H1 (cell line): ENCODE measurements at regions not wholly inside any gene's neighbourhood (a gene's known extent, or its start where the extent isn't known, plus 50 kb on each side); places are given as distances from the start of the nearest gene placed in this dataset.

ENCODE experiments used
- CTCF ChIA-PET: fragments of 300-600 bp; sonication (Branson Sonifier 250); formaldehyde crosslinking; loops from one replicate; lab custom pipeline; 2021; ENCODE audit not compliant: partially characterized antibody; lab: Charles Lee
- POLR2A ChIA-PET: fragments of 300-600 bp; sonication (Branson Sonifier 250); formaldehyde crosslinking; loops from one replicate; lab custom pipeline; 2021; ENCODE audit warnings: inconsistent platforms; ENCODE audit not compliant: partially characterized antibody; lab: Charles Lee
- DNase-seq, 2 experiments: peaks; one replicate each; pipeline versions ENCODE4 v3.0.0 to v3.0.0-alpha.2; 2010 to 2022; ENCODE audit warnings: low spot score in 2 of 2, low read depth in 1 of 2, mixed read lengths in 1 of 2
- FAIRE-seq: peaks from 2 replicates; lab custom pipeline; 2011; peaks lifted over from hg19 to GRCh38; lab: Jason Lieb, UNC
- H2AFZ ChIP-seq: 2 replicates; pipeline ENCODE4 v1.8.1; 2012; ENCODE audit warnings: low read length, inconsistent platforms
- H2AK5ac ChIP-seq: 2 replicates; pipeline ENCODE4 v1.6.1; 2013; ENCODE audit warnings: low read depth, low read length
- H2BK120ac ChIP-seq: replicated peaks from 2 replicates; pipeline ENCODE3; 2013; ENCODE audit warnings: low read depth, low read length, inconsistent platforms
- H2BK12ac ChIP-seq: 2 replicates; pipeline ENCODE4 v1.6.1; 2013; ENCODE audit warnings: low read depth, low read length
- H2BK15ac ChIP-seq: 2 replicates; pipeline ENCODE4 v1.6.1; 2013; ENCODE audit warnings: low read length
- H2BK20ac ChIP-seq: 2 replicates; pipeline ENCODE4 v1.6.1; 2013; ENCODE audit warnings: low read length
- H2BK5ac ChIP-seq: 2 replicates; pipeline ENCODE4 v1.6.1; 2013; ENCODE audit warnings: low read depth, low read length
- H3K14ac ChIP-seq: 2 replicates; pipeline ENCODE4 v1.6.1; 2013; ENCODE audit warnings: inconsistent platforms; ENCODE audit not compliant: insufficient read length
- H3K18ac ChIP-seq: 2 replicates; pipeline ENCODE4 v1.6.1; 2013; ENCODE audit warnings: low read length; ENCODE audit errors: extremely low read depth
- H3K23ac ChIP-seq: 2 replicates; pipeline ENCODE4 v1.6.1; 2013; ENCODE audit warnings: inconsistent platforms; ENCODE audit not compliant: insufficient read length
- H3K23me2 ChIP-seq: 2 replicates; pipeline ENCODE4 v1.6.1; 2013; ENCODE audit warnings: low read depth, low read length
- H3K27ac ChIP-seq: 2 replicates; pipeline ENCODE4 v1.6.1; 2011; ENCODE audit warnings: low read depth, low read length, inconsistent platforms
- H3K27me3 ChIP-seq, 4 experiments: replicated peaks in 1 of 4; 1 replicate in 1 of 4; 2 replicates in 3 of 4; pipeline versions ENCODE4 v1.6.1 to v1.8.1; 2011 to 2013; ENCODE audit warnings: low read length in 3 of 4, mild to moderate bottlenecking in 3 of 4, inconsistent platforms in 2 of 4, mixed read lengths in 2 of 4, moderate library complexity in 1 of 4; ENCODE audit not compliant: control insufficient read depth in 3 of 4, insufficient read depth in 3 of 4; ENCODE audit errors: extremely low read depth in 1 of 4
- H3K36me3 ChIP-seq, 4 experiments: 2 replicates each; pipeline versions ENCODE4 v1.6.1 to v1.8.1; 2011 to 2013; ENCODE audit warnings: mild to moderate bottlenecking in 4 of 4, low read length in 3 of 4, moderate library complexity in 2 of 4, control low read depth in 1 of 4, inconsistent platforms in 1 of 4; ENCODE audit not compliant: insufficient read depth in 4 of 4, control insufficient read depth in 2 of 4
- H3K4ac ChIP-seq: replicated peaks from 2 replicates; pipeline ENCODE3; 2013; ENCODE audit warnings: low read length, low read depth, mixed read lengths, inconsistent platforms; ENCODE audit not compliant: insufficient read length
- H3K4me1 ChIP-seq, 4 experiments: replicated peaks in 1 of 4; 1 replicate in 1 of 4; 2 replicates in 3 of 4; pipeline versions ENCODE4 v1.6.1 to v1.8.1; 2011 to 2013; ENCODE audit warnings: low read length in 3 of 4, inconsistent platforms in 2 of 4, mixed read lengths in 1 of 4; ENCODE audit not compliant: insufficient read depth in 4 of 4, control insufficient read depth in 3 of 4
- H3K4me2 ChIP-seq, 2 experiments: 2 replicates each; pipeline versions ENCODE4 v1.6.1 to v1.8.1; 2011 to 2013; ENCODE audit warnings: low read depth in 2 of 2, low read length in 2 of 2, control low read depth in 1 of 2, inconsistent platforms in 1 of 2, mild to moderate bottlenecking in 1 of 2; ENCODE audit not compliant: insufficient read depth in 1 of 2
- H3K4me3 ChIP-seq, 4 experiments: fragments of 200-600, 300-600 bp in 1 of 4; sonication (generic), shearing (Covaris generic), sonication (Bioruptor Twin) in 1 of 4; 2 replicates each; pipeline versions ENCODE4 v1.5.1 to v1.8.1; 2011 to 2016; ENCODE audit warnings: low read length in 4 of 4, low read depth in 3 of 4, control low read depth in 2 of 4, inconsistent platforms in 2 of 4, mild to moderate bottlenecking in 2 of 4, mixed read lengths in 1 of 4, moderate library complexity in 1 of 4; ENCODE audit not compliant: insufficient read depth in 2 of 4; ENCODE audit errors: extremely low read depth in 1 of 4
- H3K56ac ChIP-seq: replicated peaks from 2 replicates; pipeline ENCODE3; 2013; ENCODE audit warnings: low read depth, mild to moderate bottlenecking, mixed read lengths, low read length, inconsistent platforms; ENCODE audit not compliant: insufficient read length
- H3K79me1 ChIP-seq: 2 replicates; pipeline ENCODE4 v1.6.1; 2013; ENCODE audit warnings: low read depth, low read length, control low read depth
- H3K79me2 ChIP-seq, 2 experiments: 2 replicates each; pipeline versions ENCODE4 v1.6.1 to v1.8.1; 2012 to 2013; ENCODE audit warnings: low read length in 2 of 2, mild to moderate bottlenecking in 2 of 2, inconsistent platforms in 1 of 2; ENCODE audit not compliant: insufficient read depth in 2 of 2, control insufficient read depth in 1 of 2
- H3K9ac ChIP-seq, 4 experiments: replicated peaks in 1 of 4; 1 replicate in 1 of 4; 2 replicates in 3 of 4; pipeline versions ENCODE4 v1.6.1 to v1.8.1; 2011 to 2013; ENCODE audit warnings: low read depth in 3 of 4, low read length in 3 of 4, control low read depth in 2 of 4, mild to moderate bottlenecking in 2 of 4, moderate library complexity in 2 of 4, inconsistent platforms in 1 of 4; ENCODE audit errors: extremely low read depth in 1 of 4
- H3K9me3 ChIP-seq, 2 experiments: 2 replicates each; pipeline versions ENCODE4 v1.6.1 to v1.8.1; 2012 to 2013; ENCODE audit warnings: mild to moderate bottlenecking in 2 of 2, moderate library complexity in 2 of 2, control low read depth in 1 of 2, inconsistent platforms in 1 of 2, low read depth in 1 of 2, low read length in 1 of 2, mixed read lengths in 1 of 2; ENCODE audit not compliant: insufficient read depth in 2 of 2
- H4K20me1 ChIP-seq, 2 experiments: replicated peaks in 1 of 2; 2 replicates each; pipeline versions ENCODE3 to v1.8.1; 2011 to 2013; ENCODE audit warnings: inconsistent platforms in 2 of 2, low read length in 2 of 2, mild to moderate bottlenecking in 1 of 2; ENCODE audit not compliant: insufficient read depth in 2 of 2, control insufficient read depth in 1 of 2
- H4K5ac ChIP-seq: 2 replicates; pipeline ENCODE4 v1.6.1; 2013; ENCODE audit warnings: low read length, low read depth, mixed read lengths, inconsistent platforms; ENCODE audit not compliant: insufficient read length
- H4K8ac ChIP-seq: 2 replicates; pipeline ENCODE4 v1.8.0; 2013; ENCODE audit warnings: mild to moderate bottlenecking, moderate library complexity, low read length, inconsistent platforms; ENCODE audit not compliant: insufficient read depth; ENCODE audit errors: extremely low read depth
- H4K91ac ChIP-seq: replicated peaks from 2 replicates; pipeline ENCODE3; 2013; ENCODE audit warnings: low read length, mixed read lengths, inconsistent platforms; ENCODE audit not compliant: insufficient read length
- CBX5 ChIP-seq: fragments of 300-800, 300-1000 bp; sonication (generic); IDR thresholded peaks from 2 replicates; pipeline ENCODE4 v1.7.1; 2016; ENCODE audit warnings: antibody characterized with exemption, low read length, low read depth
- CBX8 ChIP-seq: fragments of 300-800, 300-1000 bp; sonication (generic); IDR thresholded peaks from 2 replicates; pipeline ENCODE4 v1.7.1; 2016; ENCODE audit warnings: low read depth, low read length, borderline replicate concordance
- CREB1 ChIP-seq: IDR thresholded peaks from 2 replicates; pipeline ENCODE4 v1.6.1; 2012; ENCODE audit warnings: inconsistent platforms
- EZH2 ChIP-seq: fragments of 200-600 bp; sonication (generic); IDR thresholded peaks from 2 replicates; pipeline ENCODE4 v1.7.1; 2012; ENCODE audit warnings: low read depth, mild to moderate bottlenecking, moderate library complexity, low read length, inconsistent platforms; ENCODE audit not compliant: severe bottlenecking
- HDAC2 ChIP-seq, 2 experiments: fragments of 300-600 bp in 1 of 2; sonication (generic) in 1 of 2; IDR thresholded peaks; 2 replicates each; pipeline ENCODE4 v1.6.1; 2011 to 2012; ENCODE audit warnings: low read depth in 2 of 2, low read length in 2 of 2, mild to moderate bottlenecking in 2 of 2, moderate library complexity in 2 of 2, borderline replicate concordance in 1 of 2, inconsistent platforms in 1 of 2
- KDM5A ChIP-seq: fragments of 200-600 bp; IDR thresholded peaks from 2 replicates; pipeline ENCODE4 v1.7.1; 2012; ENCODE audit warnings: mild to moderate bottlenecking, low read length, inconsistent platforms, mixed read lengths
- POLR2AphosphoS5 ChIP-seq: IDR thresholded peaks from 2 replicates; pipeline ENCODE4 v1.6.1; 2011; ENCODE audit warnings: low read depth, low read length
- RFX5 ChIP-seq: IDR thresholded peaks from 2 replicates; pipeline ENCODE4 v1.6.1; 2011; ENCODE audit warnings: low read depth, low read length, improper control_type of control experiment, borderline replicate concordance
- SIX5 ChIP-seq: IDR thresholded peaks from 2 replicates; pipeline ENCODE4 v1.6.1; 2011; ENCODE audit warnings: mild to moderate bottlenecking, low read depth, low read length
- SP1 ChIP-seq: IDR thresholded peaks from 2 replicates; pipeline ENCODE4 v1.6.1; 2011; ENCODE audit warnings: low read depth, low read length
- TAF7 ChIP-seq: optimal IDR thresholded peaks from 2 replicates; pipeline ENCODE3; 2011; ENCODE audit warnings: low read depth, mild to moderate bottlenecking, inconsistent platforms, low read length, moderate library complexity, borderline replicate concordance
- TBP ChIP-seq: IDR thresholded peaks from 2 replicates; pipeline ENCODE4 v1.6.1; 2011; ENCODE audit warnings: low read depth, low read length, improper control_type of control experiment
- TEAD4 ChIP-seq: IDR thresholded peaks from 2 replicates; pipeline ENCODE4 v1.6.1; 2012; ENCODE audit warnings: low read depth, low read length, inconsistent platforms, mixed read lengths
- WGBS, 2 experiments: shearing (Covaris generic) in 1 of 2; methylation state at CpG; one replicate each; pipeline versions ENCODE4 v1.1.6 to v1.1.7; 2013 to 2015; ENCODE audit warnings: low lambda C conversion rate in 2 of 2, mixed read lengths in 2 of 2, inconsistent platforms in 1 of 2, low coverage in 1 of 2, missing lambda C conversion rate in 1 of 2; ENCODE audit not compliant: insufficient replicate concordance in 2 of 2, insufficient coverage in 1 of 2, insufficient read length in 1 of 2; ENCODE audit errors: extremely low coverage in 1 of 2, missing lambda C conversion rate in 1 of 2; 5-methylcytosine and 5-hydroxymethylcytosine counted together

GRCh38 chr11:15783619-15784018 lies 572.7 kb downstream of the SOX6 start:
- H4K91ac ChIP-seq = no peak overlapping the region
- WGBS, 2 experiments = 92% methylated on average over 2 of the region's 4 CpGs; no CpG with 5 or more reads in 1 of the 2 experiments
- peaks cover 0 to 4% (median 0%) of the 10 kb centered on the region in 4 experiments; a peak in 2 of 7 replicates for H3K4me1 ChIP-seq
- H3K4me3 ChIP-seq = no peak overlapping the region
- no peak overlapping the region for H2BK15ac ChIP-seq
- ChIA-PET CTCF (interaction anchor here (0.6 to 4.2 kb wide), 7 partner anchors 9 to 507 kb away, joined by 3 to 33 read pairs (median 4); no protein-coding TSS in a partner anchor), POLR2A (no interaction called here)
- H2AFZ ChIP-seq = 0 out of 2 replicates have a peak overlapping the region, but pooled peaks have one; percentile 2
- no peaks in the 10 kb centered on the region for H3K79me2 ChIP-seq
- H3K27me3 ChIP-seq = no peaks in the 10 kb centered on the region
- H3K56ac ChIP-seq = no peak overlapping the region
- no peak overlapping the region for H3K14ac ChIP-seq
- no peak overlapping the region for H3K27ac ChIP-seq
- H3K9ac ChIP-seq = no peak overlapping the region
- H3K36me3 ChIP-seq = no peaks in the 10 kb centered on the region
- no peaks in the 10 kb centered on the region for H4K20me1 ChIP-seq
- no peaks in the 10 kb centered on the region for H3K79me1 ChIP-seq
- H2BK12ac ChIP-seq = no peak overlapping the region
- no peak overlapping the region for H4K5ac ChIP-seq
- no peak overlapping the region for H3K18ac ChIP-seq
- H2BK20ac ChIP-seq = no peak overlapping the region
- H3K9me3 ChIP-seq = no peaks in the 10 kb centered on the region
- no peak overlapping the region for H2BK120ac ChIP-seq
- no peak overlapping the region for H3K4ac ChIP-seq
- DNase-seq (no peak), FAIRE-seq (no peak)
- H2BK5ac ChIP-seq = no peak overlapping the region
- H3K4me2 ChIP-seq = no peak overlapping the region; a peak in 1 of 4 replicates
- no peak overlapping the region for H3K23ac ChIP-seq
- H2AK5ac ChIP-seq = no peak overlapping the region
- H4K8ac ChIP-seq = no peak overlapping the region
- H3K23me2 ChIP-seq = no peaks in the 10 kb centered on the region
- TF ChIP-seq SIX5 = no peak
- TF ChIP-seq POLR2AphosphoS5 = no peak
- TF ChIP-seq SP1 = no peak
- no peak for TF ChIP-seq TAF7
- TF ChIP-seq KDM5A = no peak
- no peak for TF ChIP-seq TBP
- TF ChIP-seq EZH2 = no peak
- TF ChIP-seq RFX5 = no peak
- TF ChIP-seq HDAC2 (IDR thresholded peaks at IDR 0.05; ENCODE audit: borderline replicate concordance in 1 of 2, low read depth in 2 of 2, low read length in 2 of 2) = no peak
- TF ChIP-seq CBX5 = no peak
- no peak for TF ChIP-seq CBX8
- TF ChIP-seq TEAD4 = no peak
- TF ChIP-seq CREB1 = no peak
